ENCODE measurements at regions not wholly inside any gene's neighbourhood (a gene's known extent, or its start where the extent isn't known, plus 50 kb on each side); places are given as distances from the start of the nearest gene placed in this dataset.

DNA sequence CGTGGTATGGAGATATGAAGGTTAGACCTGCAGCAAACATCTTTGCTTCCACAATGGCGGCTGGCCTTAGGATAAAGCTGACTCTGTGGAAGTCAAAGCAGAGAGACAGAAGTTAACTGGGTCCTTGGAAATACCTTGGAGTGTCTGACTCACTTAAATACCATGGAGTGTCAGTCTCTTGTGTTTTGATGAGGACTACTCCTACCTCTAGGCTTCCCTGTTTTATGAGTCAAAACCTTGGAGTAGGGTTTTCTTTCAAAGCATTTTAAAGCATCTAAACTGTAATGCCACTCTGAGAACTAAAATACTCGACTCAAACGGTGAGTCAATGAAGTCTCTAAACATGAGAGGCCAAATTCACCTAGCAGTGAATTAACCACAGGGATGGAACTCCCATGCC, 329.1 kb downstream of the SAMD5 start:
- TF ChIP-seq YY1 (IDR thresholded peaks at IDR 0.05; ENCODE audit: insufficient read depth, insufficient read length) (no peak), SUZ12 (IDR thresholded peaks at IDR 0.05; ENCODE audit: extremely low read depth, insufficient read depth, insufficient read length) (no peak)

Data from NT2/D1 (cell line).